Panc1 (cell line): ENCODE measurements at regions not wholly inside any gene's neighbourhood (a gene's known extent, or its start where the extent isn't known, plus 50 kb on each side); places are given as distances from the start of the nearest gene placed in this dataset.

Source experiments
- ATAC-seq: fragments of 200-7000 bp; cut with Tn5 transposase; 2 replicates; pipeline ENCODE4 v1.9.1; 2020; ENCODE audit warnings: mild to moderate bottlenecking, moderate library complexity
- BruUV-seq: library from RNA; stranded (reverse); fragments of 400-500 nt; replicated peaks from 2 replicates; lab custom pipeline; 2021; lab: Mats Ljungman, UMichigan
- CTCF ChIA-PET: fragments of 300-600 bp; sonication (Branson Sonifier 250); formaldehyde crosslinking; loops from one replicate; lab custom pipeline; 2022; ENCODE audit warnings: antibody characterized with exemption; lab: Charles Lee
- POLR2A ChIA-PET: fragments of 300-600 bp; sonication (Branson Sonifier 250); formaldehyde crosslinking; loops from one replicate; lab custom pipeline; 2022; ENCODE audit warnings: antibody characterized with exemption; lab: Charles Lee
- DNase-seq: peaks from one replicate; pipeline ENCODE4 v3.0.0-alpha.2; 2010; ENCODE audit warnings: low read depth, low spot score
- H3K27ac ChIP-seq: 2 replicates; pipeline ENCODE4 v1.5.1; 2011; ENCODE audit warnings: mild to moderate bottlenecking, low read length, inconsistent platforms
- H3K27me3 ChIP-seq: fragments of 200-500 bp; sonication (Bioruptor generic); 2 replicates; pipeline ENCODE4 v1.6.0; 2014; ENCODE audit warnings: low read length, inconsistent platforms; ENCODE audit not compliant: control insufficient read depth, insufficient read depth
- H3K36me3 ChIP-seq: fragments of 200-500 bp; sonication (Bioruptor generic); 2 replicates; pipeline ENCODE4 v1.5.1; 2014; ENCODE audit warnings: inconsistent platforms, mild to moderate bottlenecking, low read length, moderate library complexity; ENCODE audit not compliant: control insufficient read depth, insufficient read depth
- H3K4me1 ChIP-seq: 2 replicates; pipeline ENCODE4 v1.5.1; 2011; ENCODE audit warnings: inconsistent platforms, mild to moderate bottlenecking, low read length, moderate library complexity; ENCODE audit not compliant: control insufficient read depth, insufficient read depth
- H3K4me3 ChIP-seq, 2 experiments: 2 replicates each; pipeline ENCODE4 v1.5.1; 2011 to 2012; ENCODE audit warnings: low read depth in 2 of 2, low read length in 2 of 2, mild to moderate bottlenecking in 2 of 2, inconsistent platforms in 1 of 2, moderate library complexity in 1 of 2
- H3K9me3 ChIP-seq: fragments of 200-500 bp; sonication (Bioruptor generic); 2 replicates; pipeline ENCODE4 v1.5.1; 2014; ENCODE audit warnings: low read depth, mild to moderate bottlenecking, inconsistent platforms, low read length, moderate library complexity; ENCODE audit not compliant: control insufficient read depth, insufficient read depth
- POLR2AphosphoS5 ChIP-seq: IDR thresholded peaks from 2 replicates; pipeline ENCODE4 v1.6.1; 2012; ENCODE audit warnings: mild to moderate bottlenecking, low read depth, low read length, moderate library complexity
- SIN3A ChIP-seq: IDR thresholded peaks from 2 replicates; pipeline ENCODE4 v1.6.1; 2012; ENCODE audit warnings: low read depth, mild to moderate bottlenecking, low read length, moderate library complexity, borderline replicate concordance; ENCODE audit not compliant: insufficient read depth
- TCF7L2 ChIP-seq: IDR thresholded peaks from 2 replicates; pipeline ENCODE4 v1.6.1; 2011; ENCODE audit warnings: mild to moderate bottlenecking, low read depth, low read length, inconsistent platforms
- in situ Hi-C: cut with HindIII; loops from 2 replicates; pipeline ENCODE4 v1.10.0; 2016; ENCODE audit warnings: low sequenced_read_pairs, low pct_unique_long_range_greater_than_20kb
- intact Hi-C: fragments of 100-400 bp; cut with micrococcal nuclease; formaldehyde crosslinking; loops from one replicate; pipeline ENCODE4 v1.10.0; 2022; ENCODE audit not compliant: unreplicated experiment
- TF ChIP-seq, protein P1 (sequence below): fragments of 450-650 bp; IDR thresholded peaks from 2 replicates; pipeline ENCODE4 v1.5.1; 2017; ENCODE audit warnings: mild to moderate bottlenecking
- TF ChIP-seq, protein P2 (sequence below), 2 experiments: IDR thresholded peaks; 2 replicates each; pipeline ENCODE4 v1.6.1; 2011 to 2012; ENCODE audit warnings: low read depth in 2 of 2, control low read depth in 1 of 2, low read length in 1 of 2, mild to moderate bottlenecking in 1 of 2, moderate library complexity in 1 of 2; ENCODE audit not compliant: insufficient read depth in 1 of 2

DNA sequence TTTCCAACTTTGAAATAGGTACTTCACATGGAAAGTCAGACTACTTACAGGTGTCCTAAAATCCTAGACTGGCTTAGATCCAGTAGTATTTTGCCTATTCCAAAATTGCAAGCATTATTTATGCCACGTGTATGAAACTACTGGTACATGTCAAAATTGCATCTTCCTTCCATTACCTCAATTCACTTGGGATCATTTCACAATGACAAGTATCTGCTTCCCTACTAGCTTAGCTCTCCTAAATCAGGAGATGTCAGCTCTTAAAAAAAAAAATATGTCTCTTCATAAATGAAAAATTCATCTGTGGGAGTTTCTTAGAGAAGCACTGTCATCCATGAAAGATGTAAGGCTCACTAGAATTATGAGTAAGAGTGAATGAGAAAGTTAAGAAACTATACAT lies 466.6 kb upstream of the MANEA start:
- DNase-seq, result no peak
- Histone ChIP-seq H3K9me3 (no peaks in the 10 kb centered on the region), H3K27ac (no peak overlapping the region), H3K27me3 (no peaks in the 10 kb centered on the region), H3K36me3 (no peaks in the 10 kb centered on the region), H3K4me3 (no peak overlapping the region), H3K4me1 (no peaks in the 10 kb centered on the region)
- in situ Hi-C loops, result no loop called here
- no TSS peak for BruUV-seq
- ATAC-seq, result no peak
- POLR2A ChIA-PET, result no interaction called here
- TF ChIP-seq TCF7L2 (no peak), SIN3A (no peak), POLR2AphosphoS5 (no peak)
- TF ChIP-seq, protein P1, sequence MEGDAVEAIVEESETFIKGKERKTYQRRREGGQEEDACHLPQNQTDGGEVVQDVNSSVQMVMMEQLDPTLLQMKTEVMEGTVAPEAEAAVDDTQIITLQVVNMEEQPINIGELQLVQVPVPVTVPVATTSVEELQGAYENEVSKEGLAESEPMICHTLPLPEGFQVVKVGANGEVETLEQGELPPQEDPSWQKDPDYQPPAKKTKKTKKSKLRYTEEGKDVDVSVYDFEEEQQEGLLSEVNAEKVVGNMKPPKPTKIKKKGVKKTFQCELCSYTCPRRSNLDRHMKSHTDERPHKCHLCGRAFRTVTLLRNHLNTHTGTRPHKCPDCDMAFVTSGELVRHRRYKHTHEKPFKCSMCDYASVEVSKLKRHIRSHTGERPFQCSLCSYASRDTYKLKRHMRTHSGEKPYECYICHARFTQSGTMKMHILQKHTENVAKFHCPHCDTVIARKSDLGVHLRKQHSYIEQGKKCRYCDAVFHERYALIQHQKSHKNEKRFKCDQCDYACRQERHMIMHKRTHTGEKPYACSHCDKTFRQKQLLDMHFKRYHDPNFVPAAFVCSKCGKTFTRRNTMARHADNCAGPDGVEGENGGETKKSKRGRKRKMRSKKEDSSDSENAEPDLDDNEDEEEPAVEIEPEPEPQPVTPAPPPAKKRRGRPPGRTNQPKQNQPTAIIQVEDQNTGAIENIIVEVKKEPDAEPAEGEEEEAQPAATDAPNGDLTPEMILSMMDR, result no peak
- TF ChIP-seq, protein P2, sequence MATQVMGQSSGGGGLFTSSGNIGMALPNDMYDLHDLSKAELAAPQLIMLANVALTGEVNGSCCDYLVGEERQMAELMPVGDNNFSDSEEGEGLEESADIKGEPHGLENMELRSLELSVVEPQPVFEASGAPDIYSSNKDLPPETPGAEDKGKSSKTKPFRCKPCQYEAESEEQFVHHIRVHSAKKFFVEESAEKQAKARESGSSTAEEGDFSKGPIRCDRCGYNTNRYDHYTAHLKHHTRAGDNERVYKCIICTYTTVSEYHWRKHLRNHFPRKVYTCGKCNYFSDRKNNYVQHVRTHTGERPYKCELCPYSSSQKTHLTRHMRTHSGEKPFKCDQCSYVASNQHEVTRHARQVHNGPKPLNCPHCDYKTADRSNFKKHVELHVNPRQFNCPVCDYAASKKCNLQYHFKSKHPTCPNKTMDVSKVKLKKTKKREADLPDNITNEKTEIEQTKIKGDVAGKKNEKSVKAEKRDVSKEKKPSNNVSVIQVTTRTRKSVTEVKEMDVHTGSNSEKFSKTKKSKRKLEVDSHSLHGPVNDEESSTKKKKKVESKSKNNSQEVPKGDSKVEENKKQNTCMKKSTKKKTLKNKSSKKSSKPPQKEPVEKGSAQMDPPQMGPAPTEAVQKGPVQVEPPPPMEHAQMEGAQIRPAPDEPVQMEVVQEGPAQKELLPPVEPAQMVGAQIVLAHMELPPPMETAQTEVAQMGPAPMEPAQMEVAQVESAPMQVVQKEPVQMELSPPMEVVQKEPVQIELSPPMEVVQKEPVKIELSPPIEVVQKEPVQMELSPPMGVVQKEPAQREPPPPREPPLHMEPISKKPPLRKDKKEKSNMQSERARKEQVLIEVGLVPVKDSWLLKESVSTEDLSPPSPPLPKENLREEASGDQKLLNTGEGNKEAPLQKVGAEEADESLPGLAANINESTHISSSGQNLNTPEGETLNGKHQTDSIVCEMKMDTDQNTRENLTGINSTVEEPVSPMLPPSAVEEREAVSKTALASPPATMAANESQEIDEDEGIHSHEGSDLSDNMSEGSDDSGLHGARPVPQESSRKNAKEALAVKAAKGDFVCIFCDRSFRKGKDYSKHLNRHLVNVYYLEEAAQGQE (IDR thresholded peaks at IDR 0.05; ENCODE audit: insufficient read depth in 1 of 2, low read depth in 2 of 2, low read length in 1 of 2), result no peak
- CTCF ChIA-PET, result no interaction called here
- intact Hi-C loops, result no loop called here

DNA sequence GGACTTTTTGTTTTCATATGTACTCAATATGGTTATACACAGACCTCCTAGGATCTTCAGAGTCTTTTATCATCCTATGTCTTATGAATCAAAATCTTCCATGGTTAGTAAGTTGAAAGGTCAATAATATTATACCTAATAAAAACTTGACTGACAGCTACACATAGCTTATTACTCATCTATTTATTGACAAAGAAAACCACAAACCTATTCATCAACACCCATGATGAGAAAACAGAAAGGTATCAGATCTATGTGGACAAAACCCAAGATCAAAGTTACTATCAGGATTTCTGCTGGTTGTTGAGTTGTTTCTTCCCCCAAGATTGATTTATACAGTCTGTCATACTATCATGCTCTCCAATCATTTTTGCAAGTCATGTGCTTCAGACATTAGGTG lies 460.1 kb upstream of the MANEA start:
- intact Hi-C loops (no loop called here), in situ Hi-C loops (no loop called here)
- no peak overlapping the region for H3K27ac ChIP-seq
- POLR2A ChIA-PET, result no interaction called here
- ATAC-seq (no peak), DNase-seq (no peak)
- CTCF ChIA-PET, result no interaction called here
- H3K27me3 ChIP-seq, result no peaks in the 10 kb centered on the region
- H3K4me3 ChIP-seq, result no peak overlapping the region
- no peaks in the 10 kb centered on the region for H3K4me1 ChIP-seq
- TF ChIP-seq SIN3A (no peak), POLR2AphosphoS5 (no peak), TCF7L2 (no peak)
- TF ChIP-seq, protein P2 (IDR thresholded peaks at IDR 0.05; ENCODE audit: insufficient read depth in 1 of 2, low read depth in 2 of 2, low read length in 1 of 2), result no peak
- TF ChIP-seq, protein P1, result no peak
- no peaks in the 10 kb centered on the region for H3K9me3 ChIP-seq
- H3K36me3 ChIP-seq, result no peaks in the 10 kb centered on the region
- BruUV-seq, result no TSS peak
